GM18520 (cell line): ENCODE measurements at regions not wholly inside any gene's neighbourhood (a gene's known extent, or its start where the extent isn't known, plus 50 kb on each side); places are given as distances from the start of the nearest gene placed in this dataset.
"Not testable (repeated sequence)": the region's sequence is repeated elsewhere in the genome, so short reads cannot be mapped to it uniquely, and the experiment has no call there.

Experiments used
- ATAC-seq: cut with Tn5 transposase; IDR thresholded peaks from one replicate; pipeline ENCODE4 v1.9.1; 2021; ENCODE audit not compliant: unreplicated experiment

DNA sequence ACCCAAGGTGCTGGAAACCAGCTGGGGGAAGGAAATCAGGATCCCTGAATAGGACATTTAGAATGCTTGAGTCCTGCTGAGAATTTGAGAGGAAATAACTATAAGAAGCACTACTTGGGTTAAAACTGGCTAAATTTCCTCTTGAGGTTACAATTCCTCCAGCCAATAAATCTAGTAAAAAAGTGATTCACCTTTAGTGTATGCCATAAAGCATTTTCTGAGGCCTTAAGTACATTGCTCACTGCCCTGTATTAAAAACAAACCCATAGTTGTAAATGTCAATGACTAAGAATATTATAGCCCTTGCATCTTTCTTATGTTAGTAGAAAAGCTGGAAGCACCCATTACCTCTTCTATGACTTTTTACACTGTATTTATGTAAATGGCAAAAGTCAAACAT is 634.7 kb upstream of the ARRDC3 start:
- no peak for ATAC-seq

DNA sequence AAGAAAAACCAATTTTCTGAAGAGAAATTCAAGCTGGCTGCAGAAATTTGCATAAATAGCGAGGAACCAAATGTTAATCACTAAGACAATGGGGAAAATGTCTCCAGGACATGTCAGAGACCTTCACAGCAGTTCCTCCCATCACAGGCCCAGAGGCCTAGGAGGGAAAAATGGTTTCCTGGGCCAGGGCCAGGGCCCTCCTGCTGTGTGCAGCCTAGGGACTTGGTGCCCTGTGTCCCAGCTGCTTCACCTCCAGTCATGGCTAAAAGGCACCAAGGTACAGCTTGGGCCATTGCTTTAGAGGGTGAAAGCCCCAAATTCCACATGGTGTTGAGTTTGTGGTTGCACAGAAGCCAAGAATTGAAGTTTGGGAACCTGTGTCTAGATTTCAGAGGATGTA is 628.7 kb upstream of the ARRDC3 start:
- ATAC-seq, result not testable (repeated sequence)

DNA sequence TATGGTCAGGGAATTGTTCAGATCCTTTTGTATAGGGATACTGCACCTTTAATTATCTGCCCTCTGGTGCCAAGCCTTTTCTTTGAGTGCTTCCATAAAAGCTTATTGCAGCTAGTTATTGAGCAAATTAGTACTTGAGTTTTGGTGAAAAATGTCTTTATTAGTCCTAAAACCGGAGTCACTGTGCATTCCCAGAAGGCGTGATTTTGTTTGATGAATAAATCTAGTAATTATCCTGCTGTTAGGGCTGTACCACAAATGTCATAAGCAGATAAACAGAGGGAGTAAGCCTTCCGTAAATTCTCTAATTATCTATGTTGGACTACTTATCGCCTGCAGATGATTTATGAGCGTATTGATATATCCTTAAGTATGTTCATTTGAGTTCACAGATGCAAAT is 620.7 kb upstream of the ARRDC3 start:
- no peak for ATAC-seq

DNA sequence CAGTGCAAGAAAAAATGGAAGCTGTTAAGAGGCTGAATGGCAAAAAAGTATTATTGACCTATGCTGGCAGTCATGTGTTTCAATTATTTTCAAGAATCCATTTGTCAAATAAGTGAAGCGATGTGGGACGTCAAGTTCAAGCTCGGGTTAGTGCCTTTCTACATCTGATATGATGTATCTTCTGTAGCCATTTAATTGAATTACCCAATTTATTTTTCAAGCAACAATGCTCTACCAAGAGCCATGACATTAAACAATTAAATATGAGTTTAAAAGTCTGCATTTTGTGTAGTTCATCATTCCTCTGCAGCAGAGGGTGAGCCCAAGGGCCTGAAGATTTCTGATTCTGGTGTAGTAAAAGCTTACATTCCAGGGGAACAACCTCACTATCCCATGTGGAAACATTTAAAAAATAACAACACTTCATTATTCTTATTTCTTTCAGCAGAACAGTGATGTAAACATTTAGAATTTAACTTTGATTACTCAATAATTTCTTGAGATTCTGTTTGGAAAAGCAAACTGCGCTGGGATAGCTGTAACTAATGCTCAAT is 619.7 kb upstream of the ARRDC3 start:
- no peak for ATAC-seq

DNA sequence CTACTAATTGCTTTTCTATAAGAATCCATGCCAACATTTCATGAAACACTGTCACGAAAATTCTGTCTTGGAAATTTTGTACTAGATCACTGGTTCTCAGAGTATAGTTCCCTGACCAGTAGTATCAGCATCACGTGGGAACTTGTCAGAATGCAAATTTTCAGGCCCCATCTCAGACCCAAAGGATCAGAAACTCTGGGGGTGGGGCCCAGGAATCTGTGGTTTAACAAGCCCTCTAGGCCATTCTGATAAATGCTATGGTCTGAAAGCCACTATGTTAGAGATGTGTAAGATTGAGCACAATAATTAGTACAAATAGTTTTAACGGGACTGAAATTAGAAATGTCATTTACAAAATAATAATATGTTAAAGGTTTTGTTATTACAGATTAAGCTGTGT is 615.7 kb upstream of the ARRDC3 start:
- no peak for ATAC-seq

DNA sequence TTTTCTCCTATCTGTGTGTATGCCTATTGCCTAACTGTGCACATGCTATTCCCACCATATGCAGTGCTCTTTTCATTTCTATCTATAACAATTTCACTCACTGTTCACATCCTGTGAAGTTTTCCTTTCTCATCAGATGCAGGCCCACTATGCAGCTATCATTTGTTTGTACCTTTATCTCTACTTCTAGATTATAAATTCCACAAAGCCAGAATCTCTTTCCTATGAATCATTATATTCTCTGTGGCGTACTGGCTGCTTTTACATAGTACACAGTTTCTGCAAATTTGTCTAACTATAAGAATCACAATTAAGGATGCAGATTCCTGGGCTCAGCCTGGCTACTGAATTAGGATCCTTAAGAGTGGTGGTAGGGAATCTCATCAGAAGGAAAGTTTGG is 600.8 kb upstream of the ARRDC3 start:
- ATAC-seq, result no peak

DNA sequence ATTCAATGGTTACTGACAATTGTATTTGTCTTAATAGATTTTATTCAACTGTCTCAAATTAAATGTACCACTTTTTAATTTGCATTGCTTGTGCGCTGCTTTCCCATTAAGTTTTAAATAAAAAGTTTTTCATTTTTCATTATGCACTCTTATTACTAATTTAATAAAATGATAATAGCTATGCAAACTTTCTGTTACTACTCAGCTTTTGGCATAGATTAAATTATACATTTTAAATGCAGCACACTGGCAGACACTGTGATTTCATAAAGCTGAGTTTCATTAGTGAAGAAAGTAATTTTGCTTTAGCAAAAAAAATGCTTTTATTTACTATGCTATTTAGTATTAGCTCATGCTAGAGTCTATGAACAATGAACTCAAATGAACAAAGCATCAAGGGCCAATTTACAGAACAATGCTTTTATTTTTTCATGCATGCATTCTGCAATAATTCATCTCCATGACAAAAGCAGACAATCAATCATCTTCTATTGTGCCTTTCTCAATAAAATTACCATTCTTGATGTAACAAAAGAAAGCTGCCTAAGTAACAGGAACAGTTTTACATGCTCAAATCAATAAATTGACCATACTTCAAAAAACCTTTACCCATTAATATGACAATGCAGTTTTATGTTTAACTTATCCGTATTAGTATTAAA is 595.2 kb upstream of the ARRDC3 start:
- no peak for ATAC-seq

DNA sequence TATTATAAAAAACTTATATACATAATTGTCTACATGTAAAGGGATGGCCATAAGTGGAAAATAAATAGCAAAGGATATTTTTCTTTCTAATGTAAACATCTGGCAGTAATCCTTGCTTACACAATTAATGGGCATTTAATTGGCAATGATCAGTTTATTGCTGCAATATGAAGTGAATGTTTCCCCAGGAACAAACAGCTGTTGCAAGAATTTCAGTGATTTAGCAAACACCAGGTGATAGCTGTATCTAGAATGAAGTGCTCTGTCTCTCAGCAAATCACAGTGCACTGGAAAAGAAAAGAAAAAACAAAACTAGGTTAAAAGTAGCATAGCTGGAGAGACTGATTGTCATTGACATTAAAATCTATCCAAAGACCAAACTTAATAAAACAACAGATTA is 594.5 kb upstream of the ARRDC3 start:
- no peak for ATAC-seq

DNA sequence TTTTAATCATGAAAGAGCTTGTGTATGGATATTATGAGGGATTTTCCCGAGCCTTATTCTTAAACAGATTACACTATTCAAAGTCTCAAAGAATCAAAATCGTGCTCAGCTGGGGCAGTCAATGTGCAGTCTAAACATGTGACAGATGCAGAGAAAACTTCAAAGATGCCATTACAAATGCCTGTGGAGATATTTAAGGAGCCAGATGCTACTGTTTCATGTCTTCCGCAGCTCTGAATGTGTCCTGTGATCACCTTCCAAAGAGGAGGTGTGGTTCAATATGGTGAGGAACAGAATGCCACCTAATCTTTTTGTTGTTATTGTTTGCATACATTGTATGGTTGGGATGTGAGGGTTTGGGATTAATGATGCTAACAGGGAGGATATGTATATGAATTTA is 593.3 kb upstream of the ARRDC3 start:
- ATAC-seq, result no peak

DNA sequence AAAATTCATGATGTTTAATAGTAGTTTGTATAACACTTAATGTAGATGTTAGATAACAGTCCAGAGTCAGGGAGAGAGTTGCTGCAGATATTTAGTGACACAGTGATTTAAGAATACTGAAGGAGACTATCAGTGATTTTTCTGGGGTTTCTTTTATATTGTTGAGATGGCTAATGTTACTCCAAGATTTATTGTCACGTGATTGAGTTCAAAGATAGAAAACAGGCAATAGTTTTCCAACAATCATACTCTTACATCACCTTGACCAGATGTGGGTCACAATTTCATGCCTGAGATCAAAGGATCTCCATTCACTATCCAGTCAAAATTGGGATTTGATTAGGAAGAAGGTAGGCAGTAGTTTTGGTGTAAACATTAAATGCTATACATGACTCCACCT is 580.0 kb upstream of the ARRDC3 start:
- no peak for ATAC-seq

DNA sequence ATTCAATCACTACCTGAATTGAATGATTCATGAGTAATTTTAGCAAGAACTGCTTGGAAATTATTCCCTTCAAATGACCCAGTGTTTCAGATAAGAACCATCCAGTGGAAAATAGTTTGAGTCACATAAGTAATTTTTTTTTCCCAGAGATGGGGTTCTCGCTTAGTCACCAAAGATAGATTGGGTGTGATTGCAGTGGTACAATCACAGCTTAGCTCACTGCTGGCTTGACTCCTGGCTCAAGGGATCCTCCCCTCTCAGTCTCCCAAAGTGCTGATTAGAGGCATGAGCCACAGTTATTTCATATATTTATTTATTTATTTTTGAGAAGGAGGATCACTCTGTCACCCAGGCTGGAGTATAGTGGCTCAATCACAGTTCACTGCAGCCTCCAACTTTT is 574.5 kb upstream of the ARRDC3 start:
- ATAC-seq, result no peak

DNA sequence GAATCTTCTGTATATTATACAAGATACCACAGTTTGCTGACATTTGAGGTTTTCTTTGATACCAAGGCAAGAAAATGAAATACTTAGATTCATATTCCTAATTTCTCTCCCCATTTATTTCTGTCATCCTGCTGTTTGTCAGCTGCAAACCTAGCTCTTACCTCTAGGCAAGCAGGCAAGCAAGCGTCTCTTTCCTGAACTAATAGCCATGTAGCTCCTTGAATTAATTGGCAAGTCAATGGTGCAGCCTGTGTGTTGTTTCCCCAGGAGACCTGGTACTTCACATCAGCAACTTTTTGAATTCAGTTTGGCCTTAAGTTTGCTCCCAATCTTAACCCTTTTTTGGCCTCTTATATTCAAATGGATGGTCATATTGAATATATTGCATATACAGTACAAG is 573.6 kb upstream of the ARRDC3 start:
- no peak for ATAC-seq

DNA sequence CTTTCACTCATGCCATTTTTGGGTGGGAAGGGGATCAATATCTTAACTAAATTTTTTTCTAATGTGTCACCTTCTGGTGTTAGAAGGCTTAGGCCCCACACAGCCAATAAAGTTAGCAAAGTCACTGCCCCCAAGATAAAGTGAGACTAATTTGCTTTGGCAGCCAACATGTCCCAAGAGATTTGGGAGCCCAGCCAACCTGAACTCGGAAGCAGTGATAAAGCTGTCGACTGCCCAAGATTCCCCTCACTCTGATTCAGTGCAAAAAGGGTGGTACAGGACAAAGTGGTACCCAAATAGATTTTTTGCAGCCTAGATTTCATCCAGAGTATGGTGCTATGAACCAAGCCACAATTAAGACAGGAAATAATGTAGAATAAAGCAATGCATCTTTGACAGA is 572.5 kb upstream of the ARRDC3 start:
- ATAC-seq, result no peak

DNA sequence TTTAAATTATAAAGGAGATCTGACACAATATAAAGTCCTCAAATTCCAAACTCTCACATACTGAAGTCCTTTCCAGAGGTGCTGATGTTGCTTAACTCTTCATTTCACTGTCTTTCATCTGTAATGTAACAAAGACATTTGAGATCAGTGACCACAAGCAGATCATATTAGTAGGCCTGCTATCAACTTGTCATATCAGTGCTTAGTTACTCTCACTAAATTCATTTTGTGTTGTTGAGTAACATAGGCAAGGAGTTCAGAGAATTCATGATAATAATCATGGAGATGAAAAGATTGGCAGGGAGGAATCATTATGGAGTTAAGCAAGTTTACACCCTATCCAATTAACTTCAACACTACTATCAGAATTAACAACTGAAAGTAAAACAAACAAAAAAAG is 571.0 kb upstream of the ARRDC3 start:
- ATAC-seq, result no peak

DNA sequence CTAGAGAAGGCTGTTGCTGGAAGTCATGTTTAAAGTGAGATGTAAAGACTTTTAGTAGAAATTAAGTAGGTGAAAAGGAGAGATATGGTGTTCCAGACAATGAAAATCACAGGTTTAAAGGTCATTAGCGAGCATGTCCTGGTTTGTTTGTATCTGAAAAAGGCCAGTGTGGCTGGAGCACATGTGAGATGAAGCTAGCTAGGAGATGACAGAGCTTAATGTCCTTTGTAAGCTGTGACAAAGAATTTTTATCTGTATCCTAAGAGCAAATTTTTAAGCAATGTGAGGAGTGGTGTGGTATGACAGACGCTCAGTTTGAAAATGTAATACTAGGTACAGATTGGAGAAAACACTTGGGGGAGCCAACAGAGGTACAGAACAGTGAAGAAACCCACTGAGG is 567.2 kb upstream of the ARRDC3 start:
- no peak for ATAC-seq

DNA sequence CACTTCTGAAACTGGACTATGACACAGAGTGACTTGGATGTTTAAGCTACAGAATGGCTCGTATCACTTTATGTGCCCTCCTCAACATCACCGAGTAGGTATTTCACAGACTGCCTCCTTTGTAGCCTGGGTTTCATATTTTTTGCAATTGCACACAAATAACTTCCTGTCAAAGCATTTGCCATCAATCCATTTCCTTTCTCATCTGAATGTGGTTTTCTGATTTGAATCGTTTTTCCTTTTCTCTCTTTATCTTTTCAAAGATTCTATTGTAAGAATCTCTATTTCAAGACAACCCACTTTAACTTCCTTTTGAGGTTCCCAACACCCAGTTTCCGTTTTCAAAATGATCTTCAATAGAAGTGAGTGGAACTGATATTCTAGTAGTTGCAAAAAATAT is 563.8 kb upstream of the ARRDC3 start:
- no peak for ATAC-seq

DNA sequence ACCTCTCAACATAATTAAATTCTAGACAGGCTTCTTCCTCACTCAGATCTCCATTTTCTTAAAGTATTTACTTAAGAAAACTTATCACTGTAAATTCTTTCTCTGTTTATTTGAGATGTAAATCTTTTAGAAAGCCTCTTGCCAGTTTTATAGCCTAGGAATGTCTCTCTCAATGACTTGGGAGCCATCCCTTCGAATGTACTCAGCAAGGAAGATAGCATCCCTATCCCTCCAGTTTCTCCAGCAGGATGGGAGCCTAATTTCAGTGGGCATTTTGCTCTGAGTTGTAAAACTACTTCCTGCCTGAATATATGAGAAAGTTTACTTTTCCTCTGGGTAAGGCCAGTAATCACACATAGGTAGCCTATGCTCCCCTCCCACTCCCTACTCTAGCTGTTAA is 558.5 kb upstream of the ARRDC3 start:
- ATAC-seq, result no peak

DNA sequence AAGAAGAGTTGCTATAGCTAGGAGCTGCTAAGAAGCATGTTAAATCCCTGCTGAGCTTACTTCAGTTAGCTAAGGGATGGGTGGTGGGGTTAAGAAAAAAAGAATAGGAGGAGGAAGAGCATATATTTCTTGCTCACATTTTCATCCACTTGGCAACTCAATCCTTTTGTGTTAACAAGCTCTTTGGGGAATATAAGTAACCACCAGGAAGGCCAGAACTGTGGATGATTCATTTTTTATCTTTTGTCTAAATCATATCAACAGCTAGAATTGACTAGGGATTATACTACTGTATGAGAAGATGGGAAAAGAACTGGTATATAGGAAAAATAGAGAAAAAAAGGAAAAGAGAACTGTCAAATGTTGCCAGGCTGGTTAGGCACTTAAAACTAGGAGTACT is 555.3 kb upstream of the ARRDC3 start:
- no peak for ATAC-seq

DNA sequence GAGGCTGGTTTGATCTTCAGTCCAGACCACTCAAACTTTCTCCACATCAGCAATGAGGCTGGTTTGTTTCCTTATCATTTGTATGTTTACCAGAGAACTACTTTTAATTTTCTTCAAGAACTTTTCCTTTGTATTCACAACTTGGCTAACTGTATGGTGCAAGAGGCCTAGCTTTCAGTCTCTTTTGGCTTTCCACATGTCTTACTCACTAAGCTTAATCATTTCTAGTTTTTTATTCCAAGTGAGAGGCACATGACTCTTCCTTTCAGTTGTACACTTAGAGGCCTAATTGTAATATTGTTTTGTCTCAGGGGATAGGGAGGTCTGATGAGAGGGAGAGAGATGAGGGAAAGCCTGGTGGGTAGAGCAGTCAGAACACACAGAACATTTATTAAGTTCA is 554.0 kb upstream of the ARRDC3 start:
- no peak for ATAC-seq

DNA sequence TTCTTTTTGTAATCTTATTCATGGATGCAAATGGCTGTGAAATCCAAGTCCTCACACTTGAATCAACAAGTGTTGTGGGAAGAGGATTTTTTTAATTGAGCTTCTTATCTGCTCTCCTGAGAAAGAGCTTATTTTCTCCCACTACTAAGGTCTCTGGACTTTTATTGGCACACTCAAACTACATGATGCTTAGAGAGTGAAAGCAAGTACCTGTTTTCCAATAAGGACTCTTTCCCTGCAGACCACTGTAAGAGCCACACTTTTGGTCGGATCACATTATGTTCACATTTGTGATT is 546.4 kb upstream of the ARRDC3 start:
- ATAC-seq, result peak; percentile 11

DNA sequence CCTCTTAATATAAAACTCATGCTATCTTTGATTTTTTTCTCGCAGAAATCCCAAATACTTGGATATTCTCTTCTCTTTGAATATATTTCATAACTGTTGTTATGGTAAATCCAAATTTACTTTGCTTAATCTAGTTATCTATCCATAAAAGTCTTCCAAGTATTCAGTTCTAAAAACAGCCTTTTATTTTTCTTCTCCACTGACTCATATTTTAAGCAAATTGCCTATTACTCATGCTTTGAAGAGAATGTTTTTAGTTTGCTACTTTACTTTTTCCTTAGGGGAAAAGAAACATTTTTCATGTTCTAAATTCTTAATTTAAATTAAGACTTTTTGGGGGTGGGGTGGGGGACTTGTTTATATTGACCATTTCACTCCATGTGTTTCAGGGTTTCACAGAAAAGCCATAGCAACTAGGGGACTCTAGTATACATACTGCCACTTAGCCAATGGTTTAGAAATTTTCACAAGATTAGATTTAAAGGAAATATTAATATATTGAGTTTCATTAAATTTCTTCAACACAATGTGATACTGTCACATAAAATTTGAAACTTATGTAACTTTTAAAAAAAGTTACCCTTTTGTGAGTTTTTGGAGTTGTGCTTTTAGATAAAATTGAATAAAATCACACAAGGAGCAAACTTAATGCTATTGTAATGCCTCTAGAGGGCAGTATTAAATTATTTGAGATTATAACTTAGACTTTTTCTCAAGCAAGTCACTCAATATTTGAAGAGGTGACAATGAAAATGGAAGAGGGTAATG is 545.8 kb upstream of the ARRDC3 start:
- ATAC-seq, result peak; percentile 32

DNA sequence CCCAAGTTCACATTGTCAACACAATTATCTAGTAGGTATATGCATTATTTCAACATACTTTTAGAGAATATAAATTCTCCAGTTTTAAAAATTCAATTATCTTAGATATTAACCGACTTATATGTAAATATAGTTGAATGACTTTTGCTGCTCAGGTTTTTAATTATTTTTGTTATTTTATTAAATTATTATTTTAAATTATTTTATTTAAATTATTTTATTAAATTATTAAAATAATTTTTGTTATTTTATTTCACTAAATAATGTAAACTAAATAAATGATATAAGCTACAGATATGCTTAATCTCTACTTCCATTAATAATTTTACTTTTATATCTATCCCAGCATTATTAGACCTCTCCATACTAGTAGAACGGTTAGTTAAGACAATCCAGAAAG is 544.3 kb upstream of the ARRDC3 start:
- ATAC-seq, result no peak

DNA sequence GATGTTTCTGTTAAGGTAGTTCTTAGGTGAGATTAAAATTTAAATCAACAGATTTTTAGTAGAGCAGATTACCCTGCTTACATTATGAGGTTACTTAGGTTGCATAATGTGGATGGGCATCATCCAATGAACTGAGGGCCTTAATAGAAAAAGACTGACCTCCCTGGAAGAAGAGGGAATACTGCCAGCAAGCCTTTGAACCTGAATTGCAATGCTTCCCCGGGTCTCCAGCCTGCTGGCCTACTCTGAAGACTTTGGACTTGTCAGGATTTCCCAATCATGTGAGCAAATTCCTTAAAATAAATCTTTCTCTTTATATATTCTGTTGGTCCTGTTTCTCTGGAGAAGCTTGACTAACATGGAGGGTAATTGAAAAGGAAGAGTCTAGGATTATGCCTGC is 542.1 kb upstream of the ARRDC3 start:
- ATAC-seq, result no peak
